ENCODE measurements at regions not wholly inside any gene's neighbourhood (a gene's known extent, or its start where the extent isn't known, plus 50 kb on each side); places are given as distances from the start of the nearest gene placed in this dataset.
"Not testable (repeated sequence)": the region's sequence is repeated elsewhere in the genome, so short reads cannot be mapped to it uniquely, and the experiment has no call there.

DNA sequence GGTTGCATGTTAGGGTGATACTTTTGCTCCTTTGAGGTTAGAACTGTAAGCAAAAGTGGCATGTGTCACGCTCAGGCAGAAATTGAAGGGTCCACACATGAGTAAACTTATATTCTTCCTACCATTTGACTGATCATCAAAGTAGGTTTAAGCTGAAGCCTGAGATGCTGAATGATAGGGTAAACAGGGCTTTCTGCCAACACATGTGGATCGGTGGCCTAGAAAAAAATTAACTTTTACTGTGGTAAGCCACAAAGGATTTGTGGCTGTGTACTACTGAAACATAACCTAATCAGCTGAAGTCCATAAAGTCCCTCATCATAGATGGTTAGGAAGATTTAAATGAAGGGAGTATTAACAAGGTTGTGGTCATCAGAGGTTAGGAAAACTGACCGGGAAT, 1070.1 kb downstream of the STPG2 start:
- DNase-seq (ENCODE audit: low spot score in 2 of 2): no peak
- 62% methylated on average over 3 of the region's 3 CpGs for WGBS
- no peaks in the 10 kb centered on the region for H3K27me3 ChIP-seq
- no peaks in the 10 kb centered on the region for H3K9me3 ChIP-seq
- no peak overlapping the region for H3K4me3 ChIP-seq
- H3K36me3 ChIP-seq: no peaks in the 10 kb centered on the region
- TF ChIP-seq, protein P1, sequence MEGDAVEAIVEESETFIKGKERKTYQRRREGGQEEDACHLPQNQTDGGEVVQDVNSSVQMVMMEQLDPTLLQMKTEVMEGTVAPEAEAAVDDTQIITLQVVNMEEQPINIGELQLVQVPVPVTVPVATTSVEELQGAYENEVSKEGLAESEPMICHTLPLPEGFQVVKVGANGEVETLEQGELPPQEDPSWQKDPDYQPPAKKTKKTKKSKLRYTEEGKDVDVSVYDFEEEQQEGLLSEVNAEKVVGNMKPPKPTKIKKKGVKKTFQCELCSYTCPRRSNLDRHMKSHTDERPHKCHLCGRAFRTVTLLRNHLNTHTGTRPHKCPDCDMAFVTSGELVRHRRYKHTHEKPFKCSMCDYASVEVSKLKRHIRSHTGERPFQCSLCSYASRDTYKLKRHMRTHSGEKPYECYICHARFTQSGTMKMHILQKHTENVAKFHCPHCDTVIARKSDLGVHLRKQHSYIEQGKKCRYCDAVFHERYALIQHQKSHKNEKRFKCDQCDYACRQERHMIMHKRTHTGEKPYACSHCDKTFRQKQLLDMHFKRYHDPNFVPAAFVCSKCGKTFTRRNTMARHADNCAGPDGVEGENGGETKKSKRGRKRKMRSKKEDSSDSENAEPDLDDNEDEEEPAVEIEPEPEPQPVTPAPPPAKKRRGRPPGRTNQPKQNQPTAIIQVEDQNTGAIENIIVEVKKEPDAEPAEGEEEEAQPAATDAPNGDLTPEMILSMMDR (IDR thresholded peaks at IDR 0.05): no peak
- TF ChIP-seq POLR2A (IDR thresholded peaks at IDR 0.05) (no peak), POLR2AphosphoS5 (IDR thresholded peaks at IDR 0.05) (no peak), EP300 (IDR thresholded peaks at IDR 0.05) (no peak)
- no peak overlapping the region for H3K27ac ChIP-seq
- no peaks in the 10 kb centered on the region for H3K4me1 ChIP-seq

- Histone ChIP-seq H3K4me1 (no peaks in the 10 kb centered on the region), H3K9me3 (peaks cover 4% of the 10 kb centered on the region), H3K27ac (no peak overlapping the region), H3K36me3 (no peaks in the 10 kb centered on the region), H3K27me3 (no peaks in the 10 kb centered on the region), H3K4me3 (no peak overlapping the region)
- no peak for TF ChIP-seq POLR2A (IDR thresholded peaks at IDR 0.05)
- TF ChIP-seq EP300 (IDR thresholded peaks at IDR 0.05): no peak
- TF ChIP-seq, protein P1 (IDR thresholded peaks at IDR 0.05): no peak
- TF ChIP-seq POLR2AphosphoS5 (IDR thresholded peaks at IDR 0.05): no peak
- DNase-seq (ENCODE audit: low spot score in 2 of 2): no peak
- WGBS: 88% methylated on average over 2 of the region's 2 CpGs
These were observed 1068.7 kb downstream of the STPG2 start for GRCh38 chr4:97074531-97074930.

GRCh38 chr4:97081951-97082350, 1061.3 kb downstream of the STPG2 start:
- Histone ChIP-seq H3K36me3 (no peaks in the 10 kb centered on the region), H3K9me3 (peaks cover 4% of the 10 kb centered on the region), H3K27ac (no peak overlapping the region), H3K4me3 (no peak overlapping the region), H3K4me1 (no peaks in the 10 kb centered on the region), H3K27me3 (no peaks in the 10 kb centered on the region)
- TF ChIP-seq, protein P1 (IDR thresholded peaks at IDR 0.05): no peak
- TF ChIP-seq POLR2AphosphoS5 (IDR thresholded peaks at IDR 0.05): no peak
- no peak for TF ChIP-seq EP300 (IDR thresholded peaks at IDR 0.05)
- no peak for TF ChIP-seq POLR2A (IDR thresholded peaks at IDR 0.05)
- DNase-seq (ENCODE audit: low spot score in 2 of 2): no peak

DNA sequence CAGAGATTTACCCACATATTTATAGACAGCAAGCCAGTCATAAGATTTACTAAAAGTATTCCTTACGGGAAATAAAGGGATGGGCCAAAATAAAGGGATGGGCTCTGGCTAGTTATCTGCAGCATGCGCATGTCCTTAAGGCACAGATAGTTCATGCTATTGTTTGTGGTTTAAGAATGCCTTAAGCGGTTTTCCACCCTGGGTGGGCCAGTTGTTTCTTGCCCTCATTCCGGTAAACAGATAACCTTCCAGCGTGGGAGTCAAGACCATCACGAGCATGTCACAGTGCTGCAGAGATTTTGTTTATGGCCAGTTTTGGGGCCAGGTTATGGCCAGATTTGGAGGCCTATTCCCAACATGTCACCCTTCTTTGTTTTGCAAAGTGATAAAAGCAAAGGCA, 1046.2 kb downstream of the STPG2 start:
- not testable (repeated sequence) for DNase-seq (ENCODE audit: low spot score in 2 of 2); H3K9me3 ChIP-seq; H3K27me3 ChIP-seq; H3K27ac ChIP-seq; H3K4me3 ChIP-seq; H3K4me1 ChIP-seq; H3K36me3 ChIP-seq
- 86% methylated on average over 6 of the region's 6 CpGs for WGBS

DNA sequence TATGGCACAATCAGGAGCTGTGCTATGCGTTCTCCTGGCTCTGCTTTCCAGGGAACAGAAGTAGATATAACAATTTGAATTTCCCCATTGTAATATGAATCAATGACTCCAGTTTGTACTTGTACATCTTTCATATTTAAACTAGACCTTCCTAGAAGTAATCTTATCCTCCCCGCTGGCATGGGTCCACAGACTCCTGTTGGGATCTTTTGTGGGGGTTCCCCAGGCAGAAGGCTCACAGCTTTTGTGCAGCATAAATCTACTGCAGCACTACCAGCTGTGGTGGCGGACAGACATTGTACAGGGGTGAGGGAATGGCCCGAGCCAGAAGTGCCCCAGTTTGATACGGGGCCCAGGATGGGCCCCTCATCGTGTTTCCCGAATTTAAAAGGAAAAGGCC, 1042.1 kb downstream of the STPG2 start:
- DNase-seq (ENCODE audit: low spot score in 2 of 2); H3K27me3 ChIP-seq: not testable (repeated sequence)
- WGBS: 82% methylated on average over 7 of the region's 7 CpGs

DNA sequence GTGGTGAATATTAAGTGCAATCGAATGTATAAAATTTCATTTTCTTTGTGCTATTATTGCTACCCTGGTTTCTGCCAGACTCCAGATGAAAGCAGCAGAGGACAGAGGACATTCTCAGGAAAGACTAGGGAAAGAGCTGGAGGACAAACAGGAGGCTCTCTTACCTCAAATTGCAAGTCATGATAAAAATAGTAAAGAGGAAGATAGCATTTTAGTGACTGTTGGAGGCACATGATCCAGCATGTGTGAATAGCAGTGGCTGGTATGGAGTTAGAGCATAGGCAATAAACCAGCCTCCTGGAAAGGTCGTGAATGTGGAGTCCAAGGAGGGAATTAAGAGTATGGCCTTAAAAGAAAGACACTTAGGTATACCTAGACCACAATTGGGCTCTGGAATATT, 1040.0 kb downstream of the STPG2 start:
- 73% methylated on average over 2 of the region's 2 CpGs for WGBS
- H3K4me1 ChIP-seq: no peaks in the 10 kb centered on the region
- no peaks in the 10 kb centered on the region for H3K36me3 ChIP-seq
- no peak overlapping the region for H3K4me3 ChIP-seq
- no peaks in the 10 kb centered on the region for H3K9me3 ChIP-seq
- H3K27ac ChIP-seq: no peak overlapping the region
- TF ChIP-seq EP300 (IDR thresholded peaks at IDR 0.05) (no peak), POLR2A (IDR thresholded peaks at IDR 0.05) (no peak), POLR2AphosphoS5 (IDR thresholded peaks at IDR 0.05) (no peak)
- TF ChIP-seq, protein P1 (IDR thresholded peaks at IDR 0.05): no peak
- H3K27me3 ChIP-seq: no peaks in the 10 kb centered on the region
- no peak for DNase-seq (ENCODE audit: low spot score in 2 of 2)

More for the DNA sequence above, 1042.1 kb downstream of the STPG2 start:
- not testable (repeated sequence) for H3K4me1 ChIP-seq, H3K4me3 ChIP-seq, H3K36me3 ChIP-seq, H3K27ac ChIP-seq, H3K9me3 ChIP-seq

All from suprapubic skin (tissue), 4 donors.